GM10248 (cell line): ENCODE measurements at regions not wholly inside any gene's neighbourhood (a gene's known extent, or its start where the extent isn't known, plus 50 kb on each side); places are given as distances from the start of the nearest gene placed in this dataset.

Experiments
- CTCF ChIA-PET: fragments of 300-600 bp; sonication (Branson Sonifier 250); formaldehyde crosslinking; extraction: SDS; loops from one replicate; lab custom pipeline; 2021; ENCODE audit warnings: antibody characterized with exemption; lab: Yijun Ruan, JAX
- POLR2A ChIA-PET: fragments of 350-650 bp; sonication (Branson Sonifier 250); formaldehyde crosslinking; extraction: SDS; loops from one replicate; lab custom pipeline; 2020; ENCODE audit warnings: antibody characterized with exemption; lab: Yijun Ruan, JAX
- DNase-seq: peaks from one replicate; pipeline ENCODE4 v3.0.0; 2012; ENCODE audit errors: extremely low spot score
- CTCF ChIP-seq: IDR thresholded peaks from 2 replicates; pipeline ENCODE4 v1.5.1; 2012; ENCODE audit warnings: mild to moderate bottlenecking, low read depth; ENCODE audit errors: extremely low read depth, missing control alignments, control extremely low read depth

- no peak for DNase-seq
- TF ChIP-seq CTCF = no peak
- ChIA-PET CTCF (no interaction called here), POLR2A (no interaction called here)
These were observed 430.9 kb downstream of the PCNX1 start for GRCh38 chr14:71338153-71338552.

- ChIA-PET CTCF (no interaction called here), POLR2A (no interaction called here)
- TF ChIP-seq CTCF = no peak
- DNase-seq = no peak
These were observed 432.6 kb downstream of the PCNX1 start for GRCh38 chr14:71339650-71340415.

GRCh38 chr14:71341156-71341555 is 433.9 kb downstream of the PCNX1 start:
- TF ChIP-seq CTCF = no peak
- CTCF ChIA-PET = no interaction called here
- DNase-seq = no peak
- POLR2A ChIA-PET = no interaction called here

- ChIA-PET CTCF (interaction anchor here (1.0 to 2.6 kb wide), 4 partner anchors 10 to 83 kb away, joined by 3 to 11 read pairs (median 4); no protein-coding TSS in a partner anchor), POLR2A (no interaction called here)
- no peak for TF ChIP-seq CTCF
- DNase-seq = no peak
These were observed 436.5 kb downstream of the PCNX1 start for GRCh38 chr14:71343724-71344123.

- ChIA-PET CTCF (interaction anchor here (0.8 kb wide), 1 partner anchor 77 kb away, joined by 3 read pairs; no protein-coding TSS in a partner anchor), POLR2A (no interaction called here)
- DNase-seq = no peak
- no peak for TF ChIP-seq CTCF
These were observed 437.2 kb downstream of the PCNX1 start for GRCh38 chr14:71344506-71344905.

GRCh38 chr14:71346685-71347084 is 439.4 kb downstream of the PCNX1 start:
- DNase-seq = no peak
- ChIA-PET CTCF (no interaction called here), POLR2A (no interaction called here)
- TF ChIP-seq CTCF = no peak
